HepG2 (cell line): ENCODE measurements at regions not wholly inside any gene's neighbourhood (a gene's known extent, or its start where the extent isn't known, plus 50 kb on each side); places are given as distances from the start of the nearest gene placed in this dataset.

Experiments
- ARID2 ChIP-seq: sonication (generic); formaldehyde crosslinking; IDR thresholded peaks from 2 replicates; pipeline ENCODE4 v1.8.1; 2022; ENCODE audit warnings: mild to moderate bottlenecking, missing genetic modification reagents, borderline replicate concordance
- CENPX ChIP-seq: sonication (generic); formaldehyde crosslinking; IDR thresholded peaks from 2 replicates; pipeline ENCODE4 v1.9.0; 2021; ENCODE audit warnings: mild to moderate bottlenecking, missing genetic modification reagents, moderate library complexity
- FIP1L1 ChIP-seq: fragments of 200-400 bp; formaldehyde crosslinking; IDR thresholded peaks from 2 replicates; pipeline ENCODE4 v1.6.1; 2018; ENCODE audit warnings: low read depth, mild to moderate bottlenecking, low read length, moderate library complexity, borderline replicate concordance; ENCODE audit not compliant: insufficient read depth
- HNF4A ChIP-seq: sonication (generic); formaldehyde crosslinking; IDR thresholded peaks from 2 replicates; pipeline ENCODE4 v1.4.0; 2020; ENCODE audit warnings: missing genetic modification reagents
- JUND ChIP-seq: sonication (generic); formaldehyde crosslinking; IDR thresholded peaks from 2 replicates; pipeline ENCODE4 v1.8.0; 2022; ENCODE audit warnings: mild to moderate bottlenecking, missing genetic modification reagents
- SUZ12 ChIP-seq: fragments of 150-350 bp; IDR thresholded peaks from 2 replicates; pipeline ENCODE4 v1.6.1; 2014; ENCODE audit warnings: low read depth, low read length
- ZNF672 ChIP-seq: sonication (generic); formaldehyde crosslinking; IDR thresholded peaks from 2 replicates; pipeline ENCODE4 v1.8.1; 2022; ENCODE audit warnings: missing genetic modification reagents
- ZSCAN31 ChIP-seq: sonication (generic); formaldehyde crosslinking; IDR thresholded peaks from 2 replicates; pipeline ENCODE4 v1.5.0; 2020; ENCODE audit warnings: low read depth, mild to moderate bottlenecking, missing genetic modification reagents
- ZZZ3 ChIP-seq: sonication (generic); formaldehyde crosslinking; IDR thresholded peaks from 2 replicates; pipeline ENCODE4 v1.4.0; 2020; ENCODE audit warnings: missing genetic modification reagents, mild to moderate bottlenecking, borderline replicate concordance
- TF ChIP-seq, protein P1 (sequence below): sonication (generic); formaldehyde crosslinking; IDR thresholded peaks from 2 replicates; pipeline ENCODE4 v1.5.0; 2020; ENCODE audit warnings: mild to moderate bottlenecking, missing genetic modification reagents, moderate library complexity
- TF ChIP-seq, protein P2 (sequence below): sonication (generic); formaldehyde crosslinking; IDR thresholded peaks from 2 replicates; pipeline ENCODE4 v1.4.0; 2020; ENCODE audit warnings: missing genetic modification reagents
- TF ChIP-seq, protein P3 (sequence below): sonication (generic); formaldehyde crosslinking; IDR thresholded peaks from 2 replicates; pipeline ENCODE4 v1.4.0; 2020; ENCODE audit warnings: missing genetic modification reagents, borderline replicate concordance

DNA sequence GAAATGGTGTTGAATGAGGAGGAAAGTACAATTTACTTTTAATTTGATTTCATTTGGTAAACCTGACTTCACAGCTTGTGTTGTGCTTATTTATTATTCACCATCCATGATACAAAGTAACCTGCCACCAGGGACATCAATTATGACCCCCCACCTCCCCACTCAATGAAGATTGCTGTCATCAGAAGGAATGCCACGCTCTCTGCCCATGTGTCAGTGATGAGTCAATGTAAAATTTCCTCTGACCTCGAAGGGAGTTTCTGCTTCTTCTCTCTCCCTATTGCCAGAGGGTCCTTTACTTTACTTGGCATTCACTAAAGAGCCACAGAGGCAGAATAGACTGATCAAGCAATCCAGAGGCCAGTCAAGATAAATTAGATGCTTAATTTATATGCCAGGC lies 759.7 kb downstream of the CDH11 start:
- TF ChIP-seq, protein P1, sequence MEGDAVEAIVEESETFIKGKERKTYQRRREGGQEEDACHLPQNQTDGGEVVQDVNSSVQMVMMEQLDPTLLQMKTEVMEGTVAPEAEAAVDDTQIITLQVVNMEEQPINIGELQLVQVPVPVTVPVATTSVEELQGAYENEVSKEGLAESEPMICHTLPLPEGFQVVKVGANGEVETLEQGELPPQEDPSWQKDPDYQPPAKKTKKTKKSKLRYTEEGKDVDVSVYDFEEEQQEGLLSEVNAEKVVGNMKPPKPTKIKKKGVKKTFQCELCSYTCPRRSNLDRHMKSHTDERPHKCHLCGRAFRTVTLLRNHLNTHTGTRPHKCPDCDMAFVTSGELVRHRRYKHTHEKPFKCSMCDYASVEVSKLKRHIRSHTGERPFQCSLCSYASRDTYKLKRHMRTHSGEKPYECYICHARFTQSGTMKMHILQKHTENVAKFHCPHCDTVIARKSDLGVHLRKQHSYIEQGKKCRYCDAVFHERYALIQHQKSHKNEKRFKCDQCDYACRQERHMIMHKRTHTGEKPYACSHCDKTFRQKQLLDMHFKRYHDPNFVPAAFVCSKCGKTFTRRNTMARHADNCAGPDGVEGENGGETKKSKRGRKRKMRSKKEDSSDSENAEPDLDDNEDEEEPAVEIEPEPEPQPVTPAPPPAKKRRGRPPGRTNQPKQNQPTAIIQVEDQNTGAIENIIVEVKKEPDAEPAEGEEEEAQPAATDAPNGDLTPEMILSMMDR: no peak
- TF ChIP-seq SUZ12 (no peak), ZSCAN31 (CRISPR knock-in tag) (no peak), JUND (CRISPR knock-in tag) (no peak), ZZZ3 (CRISPR knock-in tag) (no peak), ARID2 (CRISPR knock-in tag) (no peak), FIP1L1 (no peak), ZNF672 (CRISPR knock-in tag) (no peak), HNF4A (CRISPR knock-in tag) (no peak), CENPX (CRISPR knock-in tag) (no peak)
- TF ChIP-seq, protein P2, sequence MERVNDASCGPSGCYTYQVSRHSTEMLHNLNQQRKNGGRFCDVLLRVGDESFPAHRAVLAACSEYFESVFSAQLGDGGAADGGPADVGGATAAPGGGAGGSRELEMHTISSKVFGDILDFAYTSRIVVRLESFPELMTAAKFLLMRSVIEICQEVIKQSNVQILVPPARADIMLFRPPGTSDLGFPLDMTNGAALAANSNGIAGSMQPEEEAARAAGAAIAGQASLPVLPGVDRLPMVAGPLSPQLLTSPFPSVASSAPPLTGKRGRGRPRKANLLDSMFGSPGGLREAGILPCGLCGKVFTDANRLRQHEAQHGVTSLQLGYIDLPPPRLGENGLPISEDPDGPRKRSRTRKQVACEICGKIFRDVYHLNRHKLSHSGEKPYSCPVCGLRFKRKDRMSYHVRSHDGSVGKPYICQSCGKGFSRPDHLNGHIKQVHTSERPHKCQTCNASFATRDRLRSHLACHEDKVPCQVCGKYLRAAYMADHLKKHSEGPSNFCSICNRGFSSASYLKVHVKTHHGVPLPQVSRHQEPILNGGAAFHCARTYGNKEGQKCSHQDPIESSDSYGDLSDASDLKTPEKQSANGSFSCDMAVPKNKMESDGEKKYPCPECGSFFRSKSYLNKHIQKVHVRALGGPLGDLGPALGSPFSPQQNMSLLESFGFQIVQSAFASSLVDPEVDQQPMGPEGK: no peak
- TF ChIP-seq, protein P3, sequence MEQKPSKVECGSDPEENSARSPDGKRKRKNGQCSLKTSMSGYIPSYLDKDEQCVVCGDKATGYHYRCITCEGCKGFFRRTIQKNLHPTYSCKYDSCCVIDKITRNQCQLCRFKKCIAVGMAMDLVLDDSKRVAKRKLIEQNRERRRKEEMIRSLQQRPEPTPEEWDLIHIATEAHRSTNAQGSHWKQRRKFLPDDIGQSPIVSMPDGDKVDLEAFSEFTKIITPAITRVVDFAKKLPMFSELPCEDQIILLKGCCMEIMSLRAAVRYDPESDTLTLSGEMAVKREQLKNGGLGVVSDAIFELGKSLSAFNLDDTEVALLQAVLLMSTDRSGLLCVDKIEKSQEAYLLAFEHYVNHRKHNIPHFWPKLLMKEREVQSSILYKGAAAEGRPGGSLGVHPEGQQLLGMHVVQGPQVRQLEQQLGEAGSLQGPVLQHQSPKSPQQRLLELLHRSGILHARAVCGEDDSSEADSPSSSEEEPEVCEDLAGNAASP (CRISPR knock-in tag): no peak
